K562 (cell line): ENCODE measurements at regions not wholly inside any gene's neighbourhood (a gene's known extent, or its start where the extent isn't known, plus 50 kb on each side); places are given as distances from the start of the nearest gene placed in this dataset.

Experiments used
- ATAC-seq: fragments of 200-7000 bp; cut with Tn5 transposase; 3 replicates; pipeline ENCODE4 v1.9.1; 2020; ENCODE audit warnings: moderate library complexity
- BruUV-seq: library from RNA; stranded (reverse); fragments of 400-500 nt; replicated peaks from 2 replicates; lab custom pipeline; 2021; lab: Mats Ljungman, UMichigan
- CTCF ChIA-PET: fragments of 300-600 bp; formaldehyde crosslinking; extraction: SDS; loops from one replicate; lab custom pipeline; 2021; ENCODE audit warnings: low intra/inter-chr PET ratio; lab: Yijun Ruan, JAX
- POLR2A ChIA-PET: fragments of 300-600, 350-650 bp; sonication (Branson Sonifier 250); formaldehyde crosslinking; extraction: SDS; loops from one replicate; lab custom pipeline; 2021; ENCODE audit warnings: antibody characterized with exemption, inconsistent platforms; lab: Yijun Ruan, JAX
- DNase-seq, 4 experiments: peaks; one replicate each; pipeline versions ENCODE4 v3.0.0 to v3.0.0-alpha.2; 2011 to 2018; ENCODE audit warnings: low spot score in 3 of 4, mixed read lengths in 3 of 4; ENCODE audit errors: extremely low read depth in 1 of 4
- FAIRE-seq: peaks from 2 replicates; lab custom pipeline; 2011; peaks lifted over from hg19 to GRCh38; lab: Jason Lieb, UNC
- H2AFZ ChIP-seq: 2 replicates; pipeline ENCODE4 v1.6.0; 2011; ENCODE audit warnings: low read depth, low read length, control low read depth, inconsistent platforms
- H3K27ac ChIP-seq: fragments of 200-600 bp; 3 replicates; pipeline ENCODE4 v1.8.0; 2011; ENCODE audit warnings: low read depth, mild to moderate bottlenecking, control low read depth, inconsistent platforms, low read length, moderate library complexity, mixed read lengths; ENCODE audit errors: extremely low read depth
- H3K27me3 ChIP-seq, 2 experiments: fragments of 300-600 bp in 1 of 2; 2 replicates in 1 of 2; 3 replicates in 1 of 2; pipeline versions ENCODE4 v1.6.0 to v1.8.0; 2011; ENCODE audit warnings: inconsistent platforms in 2 of 2, low read length in 2 of 2, mild to moderate bottlenecking in 1 of 2, mixed read lengths in 1 of 2, moderate library complexity in 1 of 2; ENCODE audit not compliant: control insufficient read depth in 2 of 2, insufficient read depth in 2 of 2
- H3K36me3 ChIP-seq: fragments of 300-600 bp; 3 replicates; pipeline ENCODE4 v1.8.0; 2011; ENCODE audit warnings: mild to moderate bottlenecking, low read length, inconsistent platforms; ENCODE audit not compliant: control insufficient read depth, insufficient read depth
- H3K4me1 ChIP-seq, 2 experiments: fragments of 200-600 bp in 1 of 2; replicated peaks in 1 of 2; 2 replicates in 1 of 2; 3 replicates in 1 of 2; pipeline versions ENCODE4 v1.5.1 to v1.8.0; 2011; ENCODE audit warnings: inconsistent platforms in 2 of 2, low read length in 2 of 2, mild to moderate bottlenecking in 1 of 2, mixed read lengths in 1 of 2, moderate library complexity in 1 of 2; ENCODE audit not compliant: control insufficient read depth in 2 of 2, insufficient read depth in 2 of 2
- H3K4me2 ChIP-seq: 2 replicates; pipeline ENCODE4 v1.6.1; 2011; ENCODE audit warnings: low read length, control low read depth, inconsistent platforms, mixed read lengths; ENCODE audit not compliant: insufficient read depth
- H3K4me3 ChIP-seq: fragments of 200-600 bp; sonication (generic), shearing (Covaris generic); 2 replicates; pipeline ENCODE4 v1.5.1; 2016; ENCODE audit warnings: control low read depth, inconsistent platforms
- H3K79me2 ChIP-seq: fragments of 200-600 bp; 3 replicates; pipeline ENCODE4 v1.8.0; 2011; ENCODE audit warnings: low read length, inconsistent platforms; ENCODE audit not compliant: control insufficient read depth, insufficient read depth
- H3K9ac ChIP-seq, 2 experiments: 2 replicates each; pipeline versions ENCODE4 v1.6.0 to v1.6.1; 2011; ENCODE audit warnings: low read depth in 2 of 2, low read length in 2 of 2, control low read depth in 1 of 2, inconsistent platforms in 1 of 2, mild to moderate bottlenecking in 1 of 2, mixed read lengths in 1 of 2; ENCODE audit not compliant: insufficient read depth in 1 of 2
- H3K9me1 ChIP-seq: one replicate; pipeline ENCODE4 v1.6.0; 2011; ENCODE audit warnings: inconsistent platforms, mild to moderate bottlenecking, low read length, moderate library complexity; ENCODE audit not compliant: control insufficient read depth, insufficient read depth
- H3K9me3 ChIP-seq: replicated peaks from 2 replicates; pipeline ENCODE4 v1.5.1; 2011; ENCODE audit warnings: low read depth, low read length, inconsistent platforms; ENCODE audit not compliant: control insufficient read depth, insufficient read depth
- H4K20me1 ChIP-seq: replicated peaks from 2 replicates; pipeline ENCODE4 v1.6.1; 2011; ENCODE audit warnings: low read length, inconsistent platforms, mixed read lengths; ENCODE audit not compliant: control insufficient read depth, insufficient read depth
- ELK3 ChIP-seq: fragments of 450-650 bp; formaldehyde crosslinking; IDR thresholded peaks from 2 replicates; pipeline ENCODE4 v1.4.0; 2020; ENCODE audit warnings: mild to moderate bottlenecking
- FOSL1 ChIP-seq: fragments of 200-800 bp; sonication (Bioruptor generic); conservative IDR thresholded peaks from 2 replicates; pipeline ENCODE4 v1.6.1; 2016; ENCODE audit warnings: missing genetic modification characterization, missing compliant biosample characterization
- GATA2 ChIP-seq: sonication (generic); formaldehyde crosslinking; IDR thresholded peaks from 2 replicates; pipeline ENCODE4 v1.4.0; 2020; ENCODE audit warnings: mild to moderate bottlenecking, missing genetic modification reagents
- HOXB6 ChIP-seq: fragments of 250-450 bp; sonication (Bioruptor Pico); IDR thresholded peaks from 2 replicates; pipeline ENCODE4 v1.5.1; 2022; ENCODE audit warnings: mild to moderate bottlenecking, borderline replicate concordance
- SNRNP70 ChIP-seq: fragments of 200-400 bp; formaldehyde crosslinking; optimal IDR thresholded peaks from 2 replicates; pipeline ENCODE3; 2017; ENCODE audit warnings: low read depth, low read length
- SRSF9 ChIP-seq: fragments of 200-400 bp; formaldehyde crosslinking; IDR thresholded peaks from 2 replicates; pipeline ENCODE4 v1.6.1; 2017; ENCODE audit warnings: low read depth, low read length, borderline replicate concordance
- TBP ChIP-seq: optimal IDR thresholded peaks from 2 replicates; pipeline ENCODE3; 2011; ENCODE audit warnings: low read depth, low read length, improper control_type of control experiment
- ZNF644 ChIP-seq: fragments of 200-800 bp; sonication (Bioruptor generic); IDR thresholded peaks from 2 replicates; pipeline ENCODE4 v1.6.1; 2016; ENCODE audit warnings: low read depth, missing genetic modification characterization, missing compliant biosample characterization
- WGBS: fragments of 100-300 bp; shearing (Covaris generic); methylation state at CpG from one replicate; pipeline ENCODE4 v1.1.6; 2016; ENCODE audit warnings: low coverage, mixed read lengths; ENCODE audit not compliant: insufficient coverage; ENCODE audit errors: missing lambda C conversion rate; 5-methylcytosine and 5-hydroxymethylcytosine counted together
- in situ Hi-C: fragments of 300-500 bp; cut with MboI; formaldehyde crosslinking; loops from 4 replicates; pipeline ENCODE4 v1.15.0; 2018; ENCODE audit warnings: inconsistent platforms, mixed read lengths
- intact Hi-C: fragments of 100-400 bp; cut with micrococcal nuclease; formaldehyde crosslinking; loops from 2 replicates; pipeline ENCODE4 v1.14.2; 2022

DNA sequence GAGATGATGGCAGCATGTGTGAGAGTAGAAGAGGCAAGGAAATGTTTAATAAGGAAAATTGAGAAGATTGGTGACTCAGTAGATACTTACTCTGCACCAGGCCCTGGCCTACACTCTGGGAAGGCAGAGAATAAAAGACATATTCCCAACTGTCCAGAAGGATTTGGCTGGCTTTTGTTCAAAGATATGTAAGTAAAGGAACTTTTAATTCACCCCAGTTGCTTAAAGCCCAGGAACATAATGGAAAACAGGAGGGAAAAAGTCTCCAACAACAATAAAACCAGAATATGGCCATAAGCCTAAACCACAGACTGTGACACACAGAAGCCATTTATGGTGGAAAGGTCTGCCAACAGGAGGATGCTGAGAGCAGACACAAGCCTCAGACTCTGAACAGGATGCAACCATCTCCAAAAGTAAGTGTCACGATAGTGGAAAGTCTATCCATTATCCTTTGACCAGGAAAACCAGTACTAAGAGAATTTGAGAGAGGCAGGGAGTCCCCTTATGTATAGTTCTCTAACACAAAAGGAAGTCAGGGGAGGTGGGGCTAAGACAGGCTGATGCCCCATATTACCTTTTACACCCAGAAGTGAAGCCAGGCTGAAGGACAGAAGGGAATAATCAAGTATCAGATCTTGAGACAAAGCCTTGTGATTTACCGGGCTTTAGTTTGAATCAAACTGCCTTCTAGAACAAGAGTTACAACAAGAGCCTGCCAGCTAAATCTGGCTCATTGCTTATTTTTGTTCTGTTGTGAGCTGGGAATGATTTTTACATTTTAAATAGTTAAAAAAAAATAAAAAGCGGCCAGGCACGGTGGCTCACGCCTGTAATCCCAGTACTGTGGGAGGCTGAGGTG lies 169.5 kb upstream of the STARD13 start:
- Histone ChIP-seq H3K27ac (no peak overlapping the region), H3K4me2 (no peak overlapping the region), H3K9me1 (no peaks in the 10 kb centered on the region), H3K4me1 (no peaks in the 10 kb centered on the region; a peak in 1 of 5 replicates), H2AFZ (no peak overlapping the region), H3K27me3 (no peaks in the 10 kb centered on the region), H3K4me3 (no peak overlapping the region), H3K9me3 (no peaks in the 10 kb centered on the region), H3K79me2 (no peaks in the 10 kb centered on the region), H4K20me1 (no peaks in the 10 kb centered on the region), H3K9ac (no peak overlapping the region), H3K36me3 (no peaks in the 10 kb centered on the region)
- WGBS = 0% methylated on average over 5 of the region's 5 CpGs
- DNase-seq = no peak
- intact Hi-C loops (no loop called here), in situ Hi-C loops (no loop called here)
- ChIA-PET CTCF (no interaction called here), POLR2A (no interaction called here)
- no peak for ATAC-seq
- no peak for TF ChIP-seq ZNF644 (tag)
- TF ChIP-seq ELK3 (CRISPR knock-in tag) = no peak
- TF ChIP-seq SNRNP70 = no peak
- TF ChIP-seq GATA2 = no peak
- TF ChIP-seq FOSL1 (tag) = no peak
- no peak for TF ChIP-seq TBP
- no peak for TF ChIP-seq SRSF9
- TF ChIP-seq HOXB6 = no peak
- FAIRE-seq = no peak
- no TSS peak for BruUV-seq
